ENCODE measurements at regions not wholly inside any gene's neighbourhood (a gene's known extent, or its start where the extent isn't known, plus 50 kb on each side); places are given as distances from the start of the nearest gene placed in this dataset.

GRCh38 chr5:23579566-23579965, 72.2 kb downstream of the PRDM9 start:
- Histone ChIP-seq H3K4me3 (ENCODE audit: low read depth, low read length, poor library complexity, severe bottlenecking) (no peak overlapping the region), H3K79me2 (ENCODE audit: insufficient read depth, low read length) (no peaks in the 10 kb centered on the region), H3K4me1 (ENCODE audit: insufficient read depth, low read length, severe bottlenecking) (no peaks in the 10 kb centered on the region), H3K36me3 (ENCODE audit: insufficient read depth, low read length) (no peaks in the 10 kb centered on the region), H3K9ac (ENCODE audit: low read length) (no peak overlapping the region), H2AFZ (ENCODE audit: low read length) (no peak overlapping the region), H4K20me1 (ENCODE audit: insufficient read depth, low read length) (no peaks in the 10 kb centered on the region), H3K27me3 (ENCODE audit: insufficient read depth, low read length) (no peaks in the 10 kb centered on the region), H3F3A (ENCODE audit: insufficient read depth, low read length) (no peaks in the 10 kb centered on the region), H3K27ac (ENCODE audit: low read depth, low read length, poor library complexity, severe bottlenecking) (no peak overlapping the region), H3K9me2 (ENCODE audit: low read depth, low read length) (no peaks in the 10 kb centered on the region), H3K9me3 (ENCODE audit: low read length) (no peaks in the 10 kb centered on the region), H3K4me2 (ENCODE audit: low read length) (no peak overlapping the region)
- TF ChIP-seq EZH2 (IDR thresholded peaks at IDR 0.05; ENCODE audit: borderline replicate concordance, low read length) (no peak), CTCF (IDR thresholded peaks at IDR 0.05; ENCODE audit: low read length) (no peak)

GRCh38 chr5:23583081-23583480, 75.7 kb downstream of the PRDM9 start:
- Histone ChIP-seq H3F3A (ENCODE audit: insufficient read depth, low read length) (no peaks in the 10 kb centered on the region), H3K9me2 (ENCODE audit: low read depth, low read length) (no peaks in the 10 kb centered on the region), H3K9me3 (ENCODE audit: low read length) (no peaks in the 10 kb centered on the region), H3K9ac (ENCODE audit: low read length) (no peak overlapping the region), H3K27ac (ENCODE audit: low read depth, low read length, poor library complexity, severe bottlenecking) (no peak overlapping the region), H2AFZ (ENCODE audit: low read length) (no peak overlapping the region), H3K4me2 (ENCODE audit: low read length) (no peak overlapping the region), H3K4me3 (ENCODE audit: low read depth, low read length, poor library complexity, severe bottlenecking) (no peak overlapping the region), H3K79me2 (ENCODE audit: insufficient read depth, low read length) (no peaks in the 10 kb centered on the region), H3K4me1 (ENCODE audit: insufficient read depth, low read length, severe bottlenecking) (no peaks in the 10 kb centered on the region), H3K27me3 (ENCODE audit: insufficient read depth, low read length) (no peaks in the 10 kb centered on the region), H3K36me3 (ENCODE audit: insufficient read depth, low read length) (no peaks in the 10 kb centered on the region), H4K20me1 (ENCODE audit: insufficient read depth, low read length) (no peaks in the 10 kb centered on the region)
- no peak for TF ChIP-seq CTCF (IDR thresholded peaks at IDR 0.05; ENCODE audit: low read length)
- TF ChIP-seq EZH2 (IDR thresholded peaks at IDR 0.05; ENCODE audit: borderline replicate concordance, low read length): no peak

GRCh38 chr5:23588841-23589326, 81.5 kb downstream of the PRDM9 start:
- TF ChIP-seq CTCF (IDR thresholded peaks at IDR 0.05; ENCODE audit: low read length) (no peak), EZH2 (IDR thresholded peaks at IDR 0.05; ENCODE audit: borderline replicate concordance, low read length) (no peak)
- H3K27ac ChIP-seq (ENCODE audit: low read depth, low read length, poor library complexity, severe bottlenecking): no peak overlapping the region
- no peak overlapping the region for H2AFZ ChIP-seq (ENCODE audit: low read length)

More at GRCh38 chr5:23588841-23589326, 81.5 kb downstream of the PRDM9 start:
- Histone ChIP-seq H3K9ac (ENCODE audit: low read length) (no peak overlapping the region), H3K36me3 (ENCODE audit: insufficient read depth, low read length) (no peaks in the 10 kb centered on the region), H3K4me3 (ENCODE audit: low read depth, low read length, poor library complexity, severe bottlenecking) (no peak overlapping the region), H3K4me1 (ENCODE audit: insufficient read depth, low read length, severe bottlenecking) (no peaks in the 10 kb centered on the region), H3K27me3 (ENCODE audit: insufficient read depth, low read length) (no peaks in the 10 kb centered on the region), H4K20me1 (ENCODE audit: insufficient read depth, low read length) (no peaks in the 10 kb centered on the region), H3K9me2 (ENCODE audit: low read depth, low read length) (no peaks in the 10 kb centered on the region), H3K79me2 (ENCODE audit: insufficient read depth, low read length) (no peaks in the 10 kb centered on the region), H3K4me2 (ENCODE audit: low read length) (no peak overlapping the region), H3K9me3 (ENCODE audit: low read length) (no peaks in the 10 kb centered on the region), H3F3A (ENCODE audit: insufficient read depth, low read length) (no peaks in the 10 kb centered on the region)
